ENCODE measurements at regions not wholly inside any gene's neighbourhood (a gene's known extent, or its start where the extent isn't known, plus 50 kb on each side); places are given as distances from the start of the nearest gene placed in this dataset.
"Not testable (repeated sequence)": the region's sequence is repeated elsewhere in the genome, so short reads cannot be mapped to it uniquely, and the experiment has no call there.

- POLR2A ChIA-PET, result no interaction called here
- H3K4me3 Mint-ChIP-seq, result no peak overlapping the region
Observed at GRCh38 chr3:78507196-78507984, 1260.4 kb downstream of the ROBO1 start.

GRCh38 chr3:78511840-78512239 lies 1256.0 kb downstream of the ROBO1 start:
- Mint-ChIP-seq H3K27me3 (no peaks in the 10 kb centered on the region), H3K9me3 (peaks cover 1% of the 10 kb centered on the region), H3K27ac (no peak overlapping the region), H3K4me1 (no peaks in the 10 kb centered on the region), H3K4me3 (no peak overlapping the region), H3K36me3 (ENCODE audit: low read depth) (no peaks in the 10 kb centered on the region)
- POLR2A ChIA-PET, result no interaction called here
- DNase-seq, result no peak
- CTCF ChIA-PET, result no interaction called here

More at GRCh38 chr3:78507196-78507984, 1260.4 kb downstream of the ROBO1 start:
- H3K27ac Mint-ChIP-seq, result no peak overlapping the region
- CTCF ChIA-PET, result interaction anchor here (1.5 kb wide), 1 partner anchor 13 kb away, joined by 3 read pairs; no protein-coding TSS in a partner anchor
- H3K27me3 Mint-ChIP-seq, result no peaks in the 10 kb centered on the region
- H3K9me3 Mint-ChIP-seq, result peaks cover 4% of the 10 kb centered on the region
- H3K4me1 Mint-ChIP-seq, result no peaks in the 10 kb centered on the region
- DNase-seq, result no peak
- no peaks in the 10 kb centered on the region for H3K36me3 Mint-ChIP-seq (ENCODE audit: low read depth)

GRCh38 chr3:78512786-78513185 lies 1255.0 kb downstream of the ROBO1 start:
- H3K4me3 Mint-ChIP-seq; H3K36me3 Mint-ChIP-seq (ENCODE audit: low read depth); H3K4me1 Mint-ChIP-seq; DNase-seq; H3K27ac Mint-ChIP-seq; POLR2A ChIA-PET; H3K9me3 Mint-ChIP-seq; H3K27me3 Mint-ChIP-seq; CTCF ChIA-PET: not testable (repeated sequence)

- Mint-ChIP-seq H3K9me3 (no peaks in the 10 kb centered on the region), H3K27ac (no peak overlapping the region), H3K4me3 (no peak overlapping the region), H3K36me3 (ENCODE audit: low read depth) (no peaks in the 10 kb centered on the region), H3K27me3 (no peaks in the 10 kb centered on the region), H3K4me1 (no peaks in the 10 kb centered on the region)
- CTCF ChIA-PET, result no interaction called here
- POLR2A ChIA-PET, result no interaction called here
- DNase-seq, result no peak
Observed at GRCh38 chr3:78516437-78516836, 1251.4 kb downstream of the ROBO1 start.

GRCh38 chr3:78516937-78517336 lies 1250.9 kb downstream of the ROBO1 start:
- Mint-ChIP-seq H3K4me3 (no peak overlapping the region), H3K27me3 (no peaks in the 10 kb centered on the region), H3K36me3 (ENCODE audit: low read depth) (no peaks in the 10 kb centered on the region), H3K9me3 (no peaks in the 10 kb centered on the region), H3K27ac (no peak overlapping the region), H3K4me1 (no peaks in the 10 kb centered on the region)
- no peak for DNase-seq
- ChIA-PET POLR2A (no interaction called here), CTCF (no interaction called here)

GRCh38 chr3:78517965-78518364 lies 1249.8 kb downstream of the ROBO1 start:
- POLR2A ChIA-PET, result no interaction called here
- CTCF ChIA-PET, result interaction anchor here (0.6 kb wide), 1 partner anchor 1235 kb away, joined by 3 read pairs; no protein-coding TSS in a partner anchor
- no peaks in the 10 kb centered on the region for H3K4me1 Mint-ChIP-seq
- no peaks in the 10 kb centered on the region for H3K27me3 Mint-ChIP-seq
- no peak for DNase-seq
- H3K9me3 Mint-ChIP-seq, result no peaks in the 10 kb centered on the region
- H3K27ac Mint-ChIP-seq, result no peak overlapping the region
- H3K36me3 Mint-ChIP-seq (ENCODE audit: low read depth), result no peaks in the 10 kb centered on the region
- H3K4me3 Mint-ChIP-seq, result no peak overlapping the region

- H3K36me3 Mint-ChIP-seq (ENCODE audit: low read depth), result no peaks in the 10 kb centered on the region
- CTCF ChIA-PET, result no interaction called here
- DNase-seq, result no peak
- POLR2A ChIA-PET, result no interaction called here
- no peaks in the 10 kb centered on the region for H3K27me3 Mint-ChIP-seq
- H3K4me3 Mint-ChIP-seq, result no peak overlapping the region
- no peaks in the 10 kb centered on the region for H3K4me1 Mint-ChIP-seq
- peaks cover 2% of the 10 kb centered on the region for H3K9me3 Mint-ChIP-seq
- H3K27ac Mint-ChIP-seq, result no peak overlapping the region
Observed at GRCh38 chr3:78519281-78519680, 1248.5 kb downstream of the ROBO1 start.

- POLR2A ChIA-PET, result no interaction called here
- H3K27ac Mint-ChIP-seq, result no peak overlapping the region
- H3K9me3 Mint-ChIP-seq, result peaks cover 8% of the 10 kb centered on the region
- no peaks in the 10 kb centered on the region for H3K4me1 Mint-ChIP-seq
- CTCF ChIA-PET, result no interaction called here
- no peaks in the 10 kb centered on the region for H3K36me3 Mint-ChIP-seq (ENCODE audit: low read depth)
- DNase-seq, result no peak
- no peaks in the 10 kb centered on the region for H3K27me3 Mint-ChIP-seq
- H3K4me3 Mint-ChIP-seq, result no peak overlapping the region
Observed at GRCh38 chr3:78529601-78530000, 1238.2 kb downstream of the ROBO1 start.

GRCh38 chr3:78540485-78540884 lies 1227.3 kb downstream of the ROBO1 start:
- Mint-ChIP-seq H3K4me1 (no peaks in the 10 kb centered on the region), H3K36me3 (ENCODE audit: low read depth) (no peaks in the 10 kb centered on the region), H3K4me3 (no peak overlapping the region), H3K27me3 (no peaks in the 10 kb centered on the region), H3K9me3 (peaks cover 11% of the 10 kb centered on the region), H3K27ac (no peak overlapping the region)
- no peak for DNase-seq
- POLR2A ChIA-PET, result no interaction called here
- CTCF ChIA-PET, result no interaction called here

- ChIA-PET CTCF (no interaction called here), POLR2A (no interaction called here)
- Mint-ChIP-seq H3K4me1 (no peaks in the 10 kb centered on the region), H3K4me3 (no peak overlapping the region), H3K27me3 (no peaks in the 10 kb centered on the region), H3K27ac (no peak overlapping the region), H3K36me3 (ENCODE audit: low read depth) (no peaks in the 10 kb centered on the region), H3K9me3 (peaks cover 16% of the 10 kb centered on the region)
- no peak for DNase-seq
Observed at GRCh38 chr3:78545827-78546226, 1222.0 kb downstream of the ROBO1 start.
